HCT116 (cell line): ENCODE measurements at regions not wholly inside any gene's neighbourhood (a gene's known extent, or its start where the extent isn't known, plus 50 kb on each side); places are given as distances from the start of the nearest gene placed in this dataset.

ENCODE experiments used
- ATAC-seq: fragments of 200-7000 bp; cut with Tn5 transposase; 2 replicates; pipeline ENCODE4 v1.9.1; 2020; ENCODE audit warnings: mild to moderate bottlenecking, moderate library complexity
- BruUV-seq: library from RNA; stranded (reverse); fragments of 400-500 nt; replicated peaks from 2 replicates; lab custom pipeline; 2021; lab: Mats Ljungman, UMichigan
- CTCF ChIA-PET: fragments of 300-600 bp; sonication (Branson Sonifier 250); formaldehyde crosslinking; loops from one replicate; lab custom pipeline; 2021; ENCODE audit warnings: antibody characterized with exemption; lab: Charles Lee
- POLR2A ChIA-PET: fragments of 300-600, 350-600 bp; sonication (Branson Sonifier 250); formaldehyde crosslinking; loops from one replicate; lab custom pipeline; 2021; ENCODE audit warnings: antibody characterized with exemption; lab: Charles Lee
- RAD21 ChIA-PET, 2 experiments: fragments of 300-600 bp; sonication (Branson Sonifier 250); formaldehyde crosslinking; loops; one replicate each; lab custom pipeline; 2023; ENCODE audit warnings: low total read pairs in 2 of 2; ENCODE audit not compliant: uncharacterized antibody in 2 of 2, unreplicated experiment in 2 of 2, low non-redundant PET in 1 of 2; lab: Charles Lee
- DNase-seq: peaks from one replicate; pipeline ENCODE4 v3.0.0-alpha.2; 2010; ENCODE audit warnings: low read depth, low spot score
- H2AFZ ChIP-seq: fragments of 200-600 bp; shearing (Covaris generic), sonication (generic); 2 replicates; pipeline ENCODE4 v1.6.1; 2017; ENCODE audit warnings: low read depth, mixed run types, mixed read lengths, antibody characterized with exemption, low read length; ENCODE audit not compliant: poor library complexity, severe bottlenecking
- H3K27ac ChIP-seq: 2 replicates; pipeline ENCODE4 v1.5.1; 2012; ENCODE audit warnings: low read depth, low read length
- H3K27me3 ChIP-seq: fragments of 200-600 bp; sonication (generic); 2 replicates; pipeline ENCODE4 v1.6.1; 2016; ENCODE audit warnings: mixed run types, low read length, mixed read lengths; ENCODE audit not compliant: insufficient read depth
- H3K36me3 ChIP-seq, 2 experiments: fragments of 200-500 bp in 1 of 2; fragments of 200-600 bp in 1 of 2; sonication (Bioruptor generic) in 1 of 2; sonication (generic) in 1 of 2; 2 replicates each; pipeline versions ENCODE4 v1.5.1 to v1.6.1; 2014 to 2016; ENCODE audit warnings: low read length in 2 of 2, inconsistent platforms in 1 of 2, mixed read lengths in 1 of 2, mixed run types in 1 of 2; ENCODE audit not compliant: insufficient read depth in 2 of 2, control insufficient read depth in 1 of 2
- H3K4me1 ChIP-seq, 2 experiments: fragments of 200-600 bp in 1 of 2; sonication (generic) in 1 of 2; 2 replicates each; pipeline versions ENCODE4 v1.5.1 to v1.6.1; 2012 to 2017; ENCODE audit warnings: low read length in 2 of 2, inconsistent platforms in 1 of 2, mild to moderate bottlenecking in 1 of 2, mixed read lengths in 1 of 2, mixed run types in 1 of 2, moderate library complexity in 1 of 2; ENCODE audit not compliant: insufficient read depth in 2 of 2, control insufficient read depth in 1 of 2
- H3K4me2 ChIP-seq: fragments of 200-600 bp; sonication (generic); 2 replicates; pipeline ENCODE4 v1.6.1; 2017; ENCODE audit warnings: mixed run types, low read length, mixed read lengths
- H3K4me3 ChIP-seq, 2 experiments: fragments of 200-600 bp in 1 of 2; sonication (generic) in 1 of 2; replicated peaks in 1 of 2; 2 replicates each; pipeline ENCODE4 v1.5.1; 2011 to 2016; ENCODE audit warnings: low read length in 2 of 2, control low read depth in 1 of 2, low read depth in 1 of 2, mild to moderate bottlenecking in 1 of 2, mixed read lengths in 1 of 2, mixed run types in 1 of 2
- H3K79me2 ChIP-seq: fragments of 200-600 bp; sonication (generic); 2 replicates; pipeline ENCODE4 v1.6.1; 2017; ENCODE audit warnings: mild to moderate bottlenecking, mixed run types, low read length, moderate library complexity, mixed read lengths; ENCODE audit not compliant: insufficient read depth
- H3K9ac ChIP-seq: fragments of 200-600 bp; sonication (generic); 2 replicates; pipeline ENCODE4 v1.6.1; 2016; ENCODE audit warnings: low read length, mixed read lengths
- H3K9me2 ChIP-seq: fragments of 200-600 bp; sonication (generic), shearing (Covaris generic); 2 replicates; pipeline ENCODE4 v1.6.1; 2017; ENCODE audit warnings: mixed run types, mild to moderate bottlenecking, moderate library complexity; ENCODE audit not compliant: insufficient read depth
- H3K9me3 ChIP-seq, 2 experiments: fragments of 200-500 bp in 1 of 2; fragments of 200-600 bp in 1 of 2; sonication (Bioruptor generic) in 1 of 2; sonication (generic) in 1 of 2; 2 replicates each; pipeline ENCODE4 v1.6.1; 2014 to 2017; ENCODE audit warnings: low read length in 2 of 2, mixed read lengths in 2 of 2, inconsistent platforms in 1 of 2, low read depth in 1 of 2, mild to moderate bottlenecking in 1 of 2, mixed run types in 1 of 2, moderate library complexity in 1 of 2; ENCODE audit not compliant: control insufficient read depth in 1 of 2, insufficient read depth in 1 of 2
- H4K20me1 ChIP-seq: fragments of 200-600 bp; sonication (generic), shearing (Covaris generic); 2 replicates; pipeline ENCODE4 v1.6.1; 2017; ENCODE audit warnings: mixed run types, mild to moderate bottlenecking, moderate library complexity; ENCODE audit not compliant: insufficient read depth
- CTCF ChIP-seq, 3 experiments: fragments of 200-600 bp in 1 of 3; sonication (generic) in 1 of 3; IDR thresholded peaks in 2 of 3; conservative IDR thresholded peaks in 1 of 3; 2 replicates each; pipeline ENCODE4 v1.5.1; 2012 to 2017; ENCODE audit warnings: low read depth in 2 of 3, low read length in 2 of 3, antibody characterized with exemption in 1 of 3, borderline replicate concordance in 1 of 3, control low read depth in 1 of 3, mild to moderate bottlenecking in 1 of 3, mixed read lengths in 1 of 3, mixed run types in 1 of 3, moderate library complexity in 1 of 3; ENCODE audit not compliant: insufficient read depth in 1 of 3
- POLR2A ChIP-seq: IDR thresholded peaks from 2 replicates; pipeline ENCODE4 v1.7.0; 2011; ENCODE audit warnings: borderline replicate concordance; ENCODE audit not compliant: insufficient read depth, insufficient read length; ENCODE audit errors: extremely low read depth
- RAD21 ChIP-seq: IDR thresholded peaks from 2 replicates; pipeline ENCODE4 v1.6.1; 2012; ENCODE audit warnings: low read depth, mild to moderate bottlenecking
- SRF ChIP-seq: IDR thresholded peaks from 2 replicates; pipeline ENCODE4 v1.6.1; 2012; ENCODE audit warnings: low read depth
- intact Hi-C: fragments of 100-400 bp; cut with micrococcal nuclease; formaldehyde crosslinking; loops from 2 replicates; pipeline ENCODE4 v1.10.0; 2022

GRCh38 chr2:238685327-238685709 is 162.6 kb upstream of the TWIST2 start:
- POLR2A ChIA-PET, result no interaction called here
- intact Hi-C loops, result no loop called here

GRCh38 chr2:238685713-238686112 is 162.2 kb upstream of the TWIST2 start:
- Histone ChIP-seq H2AFZ (no peak overlapping the region), H3K79me2 (no peaks in the 10 kb centered on the region), H3K9me3 (no peaks in the 10 kb centered on the region; a peak in 2 of 4 replicates), H3K27me3 (no peaks in the 10 kb centered on the region), H3K9me2 (no peaks in the 10 kb centered on the region), H3K4me2 (no peak overlapping the region), H3K27ac (no peak overlapping the region), H3K36me3 (no peaks in the 10 kb centered on the region), H3K4me1 (peaks cover 0 to 19% of the 10 kb centered on the region in 2 experiments; a peak in 2 of 4 replicates), H4K20me1 (no peaks in the 10 kb centered on the region), H3K9ac (no peak overlapping the region), H3K4me3 (no peak overlapping the region)
- DNase-seq (no peak), ATAC-seq (peak; percentile 65)
- ChIA-PET RAD21 (no interaction called here), CTCF (interaction anchor here (1.8 kb wide), 1 partner anchor 172 kb away, joined by 7 read pairs; no protein-coding TSS in a partner anchor), POLR2A (no interaction called here)
- intact Hi-C loops, result no loop called here
- TF ChIP-seq CTCF (IDR thresholded peaks at IDR 0.05 in 2 of 3, conservative IDR thresholded peaks at IDR 0.05 in 1 of 3; ENCODE audit: borderline replicate concordance in 1 of 3, insufficient read depth in 1 of 3, low read depth in 2 of 3, low read length in 2 of 3) (peak; percentile 12 to 37 (median 27); a peak in 3 of 6 replicates), RAD21 (peak; percentile 46), POLR2A (no peak)
- no TSS peak for BruUV-seq

More at GRCh38 chr2:238685327-238685709, 162.6 kb upstream of the TWIST2 start:
- H2AFZ ChIP-seq, result peak overlapping the region; percentile 73
- H4K20me1 ChIP-seq, result no peaks in the 10 kb centered on the region
- RAD21 ChIA-PET, result no interaction called here
- CTCF ChIA-PET, result no interaction called here
- H3K4me2 ChIP-seq, result peak overlapping the region; percentile 56; the same call in 1 of the 2 replicates
- H3K9me2 ChIP-seq, result no peaks in the 10 kb centered on the region
- no peaks in the 10 kb centered on the region; a peak in 2 of 4 replicates for H3K9me3 ChIP-seq
- DNase-seq (no peak), ATAC-seq (0 out of 2 replicates have a peak, but pooled peaks have one; percentile 24)
- no peak overlapping the region for H3K4me3 ChIP-seq
- no peak overlapping the region for H3K9ac ChIP-seq
- no peaks in the 10 kb centered on the region for H3K36me3 ChIP-seq
- BruUV-seq, result no TSS peak
- H3K4me1 ChIP-seq, result peaks cover 0 to 19% of the 10 kb centered on the region in 2 experiments; a peak in 2 of 4 replicates
- no peak overlapping the region for H3K27ac ChIP-seq
- no peaks in the 10 kb centered on the region for H3K79me2 ChIP-seq
- H3K27me3 ChIP-seq, result no peaks in the 10 kb centered on the region
- no peak for TF ChIP-seq SRF
- TF ChIP-seq, all 23 proteins: peak for 0
